Right ventricle myocardium superior (tissue), 1 donor: ENCODE measurements at regions not wholly inside any gene's neighbourhood (a gene's known extent, or its start where the extent isn't known, plus 50 kb on each side); places are given as distances from the start of the nearest gene placed in this dataset.

Experiments used
- ATAC-seq: fragments of 200-7000 bp; cut with Tn5 transposase; one replicate; pipeline ENCODE4 v1.9.1; 2020; ENCODE audit warnings: mild to moderate bottlenecking; ENCODE audit not compliant: poor library complexity
- DNase-seq: peaks from one replicate; pipeline ENCODE4 v3.0.0-alpha.2; 2020
- intact Hi-C: fragments of 100-400 bp; cut with DNase I; formaldehyde crosslinking; loops from one replicate; pipeline ENCODE4 v1.11.2; 2022
- donor health status: DM: no; HTN: yes; CAD: no; lungs with severe emphysema.

- ATAC-seq (no peak), DNase-seq (no peak)
- intact Hi-C loops = no loop called here
Observed at GRCh38 chr22:44599500-44600140, 101.6 kb upstream of the RTL6 start.

GRCh38 chr22:44599084-44599483, 101.1 kb upstream of the RTL6 start:
- intact Hi-C loops = no loop called here
- DNase-seq (no peak), ATAC-seq (no peak)

GRCh38 chr22:44597616-44598015, 99.6 kb upstream of the RTL6 start:
- no peak for DNase-seq
- intact Hi-C loops = no loop called here
- ATAC-seq = no peak

- ATAC-seq (no peak), DNase-seq (no peak)
- intact Hi-C loops = no loop called here
Observed at GRCh38 chr22:44596396-44597125, 98.5 kb upstream of the RTL6 start.

GRCh38 chr22:44595841-44596341, 97.9 kb upstream of the RTL6 start:
- no peak for DNase-seq
- no peak for ATAC-seq

GRCh38 chr22:44594951-44595350, 96.9 kb upstream of the RTL6 start:
- ATAC-seq (no peak), DNase-seq (no peak)
- intact Hi-C loops = no loop called here

More at GRCh38 chr22:44595841-44596341, 97.9 kb upstream of the RTL6 start:
- intact Hi-C loops = no loop called here

GRCh38 chr22:44592824-44593148, 94.8 kb upstream of the RTL6 start:
- no peak for ATAC-seq
- no peak for DNase-seq
- intact Hi-C loops = no loop called here

- no peak for ATAC-seq
Observed at GRCh38 chr22:44592126-44592823, 94.2 kb upstream of the RTL6 start.

GRCh38 chr22:44591146-44591790, 93.2 kb upstream of the RTL6 start:
- DNase-seq (peak; percentile 9), ATAC-seq (no peak)
- intact Hi-C loops = no loop called here

More at GRCh38 chr22:44592126-44592823, 94.2 kb upstream of the RTL6 start:
- DNase-seq = no peak
- intact Hi-C loops = no loop called here

GRCh38 chr22:44590291-44590690, 92.3 kb upstream of the RTL6 start:
- intact Hi-C loops = no loop called here
- peak; percentile 24 for DNase-seq
- no peak for ATAC-seq

GRCh38 chr22:44589831-44590230, 91.8 kb upstream of the RTL6 start:
- intact Hi-C loops = no loop called here
- no peak for ATAC-seq
- DNase-seq = peak; percentile 20

GRCh38 chr22:44588348-44588747, 90.3 kb upstream of the RTL6 start:
- ATAC-seq (no peak), DNase-seq (peak; percentile 6)
- intact Hi-C loops = no loop called here

- ATAC-seq (no peak), DNase-seq (no peak)
- intact Hi-C loops = no loop called here
Observed at GRCh38 chr22:44587737-44588310, 89.8 kb upstream of the RTL6 start.

- peak; percentile 17 for DNase-seq
- intact Hi-C loops = no loop called here
- ATAC-seq = no peak
Observed at GRCh38 chr22:44586999-44587736, 89.1 kb upstream of the RTL6 start.

- DNase-seq (peak; percentile 26), ATAC-seq (no peak)
- intact Hi-C loops = no loop called here
Observed at GRCh38 chr22:44586351-44586990, 88.4 kb upstream of the RTL6 start.

GRCh38 chr22:44585559-44586350, 87.7 kb upstream of the RTL6 start:
- DNase-seq (peak; percentile 27), ATAC-seq (no peak)
- intact Hi-C loops = no loop called here

- peak; percentile 56 for ATAC-seq
- intact Hi-C loops = no loop called here
- DNase-seq = peak; percentile 50
Observed at GRCh38 chr22:44584256-44584902, 86.3 kb upstream of the RTL6 start.
